KMS-11 (cell line): ENCODE measurements at regions not wholly inside any gene's neighbourhood (a gene's known extent, or its start where the extent isn't known, plus 50 kb on each side); places are given as distances from the start of the nearest gene placed in this dataset.

Experiments used
- H2AFZ ChIP-seq: fragments of 200-600 bp; sonication (generic); 2 replicates; pipeline ENCODE4 v1.6.1; 2016; ENCODE audit warnings: antibody characterized with exemption, mixed run types, low read depth
- H3K27ac ChIP-seq: fragments of 200-600 bp; sonication (generic); 2 replicates; pipeline ENCODE4 v1.6.1; 2016; ENCODE audit warnings: mild to moderate bottlenecking, mixed run types
- H3K27me3 ChIP-seq: fragments of 200-600 bp; sonication (generic); 2 replicates; pipeline ENCODE4 v1.6.1; 2017; ENCODE audit warnings: mild to moderate bottlenecking, low read depth, mixed run types, moderate library complexity; ENCODE audit not compliant: insufficient read depth
- H3K36me3 ChIP-seq: fragments of 200-600 bp; sonication (generic); 2 replicates; pipeline ENCODE4 v1.6.1; 2017; ENCODE audit warnings: mild to moderate bottlenecking, mixed run types; ENCODE audit not compliant: insufficient read depth
- H3K4me1 ChIP-seq: fragments of 200-600 bp; sonication (generic); 2 replicates; pipeline ENCODE4 v1.6.1; 2016; ENCODE audit warnings: mild to moderate bottlenecking, low read depth, mixed run types; ENCODE audit not compliant: poor library complexity, severe bottlenecking
- H3K4me2 ChIP-seq: fragments of 200-600 bp; sonication (generic); 2 replicates; pipeline ENCODE4 v1.7.0; 2016; ENCODE audit warnings: mild to moderate bottlenecking, mixed run types
- H3K4me3 ChIP-seq: fragments of 200-600 bp; sonication (generic); IDR thresholded peaks from 2 replicates; pipeline ENCODE4 v1.6.1; 2017; ENCODE audit warnings: low read depth, low read length, mixed read lengths; ENCODE audit not compliant: insufficient read depth
- H3K79me2 ChIP-seq: fragments of 200-600 bp; sonication (generic); 2 replicates; pipeline ENCODE4 v1.6.1; 2016; ENCODE audit warnings: low read depth, mixed run types; ENCODE audit not compliant: insufficient read depth
- H3K9ac ChIP-seq: fragments of 200-600 bp; sonication (generic); 2 replicates; pipeline ENCODE4 v1.6.1; 2016; ENCODE audit warnings: mild to moderate bottlenecking, mixed run types
- H4K20me1 ChIP-seq: fragments of 200-600 bp; sonication (generic); 2 replicates; pipeline ENCODE4 v1.6.1; 2016; ENCODE audit warnings: mild to moderate bottlenecking, mixed run types; ENCODE audit not compliant: insufficient read depth
- CTCF ChIP-seq: fragments of 200-600 bp; sonication (generic); conservative IDR thresholded peaks from 2 replicates; pipeline ENCODE4 v1.6.1; 2017; ENCODE audit warnings: low read depth, mild to moderate bottlenecking, antibody characterized with exemption, low read length, moderate library complexity, mixed read lengths

- Histone ChIP-seq H3K9ac (no peak overlapping the region), H3K4me3 (no peak overlapping the region), H3K79me2 (no peaks in the 10 kb centered on the region), H3K4me2 (no peak overlapping the region), H3K4me1 (no peaks in the 10 kb centered on the region), H3K27ac (no peak overlapping the region), H2AFZ (no peak overlapping the region), H4K20me1 (no peaks in the 10 kb centered on the region), H3K27me3 (no peaks in the 10 kb centered on the region), H3K36me3 (no peaks in the 10 kb centered on the region)
- no peak for TF ChIP-seq CTCF
Observed at GRCh38 chr3:64332459-64333350, 107.4 kb upstream of the PRICKLE2 start.

DNA sequence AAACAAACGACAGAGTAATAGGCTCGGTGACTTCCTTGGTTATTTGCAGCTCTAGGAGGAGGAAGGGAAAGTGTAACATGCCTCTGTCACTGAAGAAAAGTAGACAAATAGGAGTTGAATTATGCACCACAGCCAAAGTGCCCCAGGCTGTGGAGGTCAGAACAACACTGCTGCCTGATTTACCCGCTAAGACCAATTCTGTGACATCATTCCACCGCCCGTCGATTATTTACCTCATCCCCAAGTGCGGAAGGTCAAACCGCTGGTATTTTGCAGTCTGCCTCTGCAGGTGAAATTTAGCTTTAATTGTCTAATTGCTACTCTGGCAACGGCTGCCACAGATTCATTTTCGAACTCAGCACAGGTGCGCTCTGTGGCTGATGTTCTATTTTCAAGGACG is 106.3 kb upstream of the PRICKLE2 start:
- Histone ChIP-seq H3K27me3 (no peaks in the 10 kb centered on the region), H2AFZ (no peak overlapping the region), H3K9ac (no peak overlapping the region), H3K27ac (no peak overlapping the region), H3K4me1 (no peaks in the 10 kb centered on the region), H3K36me3 (no peaks in the 10 kb centered on the region), H4K20me1 (no peaks in the 10 kb centered on the region), H3K79me2 (no peaks in the 10 kb centered on the region), H3K4me2 (no peak overlapping the region), H3K4me3 (no peak overlapping the region)
- TF ChIP-seq CTCF, result no peak

- Histone ChIP-seq H3K27ac (no peak overlapping the region), H3K4me1 (no peaks in the 10 kb centered on the region), H3K9ac (no peak overlapping the region), H3K79me2 (no peaks in the 10 kb centered on the region), H3K4me2 (no peak overlapping the region), H3K27me3 (no peaks in the 10 kb centered on the region), H3K36me3 (no peaks in the 10 kb centered on the region), H2AFZ (no peak overlapping the region), H4K20me1 (no peaks in the 10 kb centered on the region), H3K4me3 (no peak overlapping the region)
- no peak for TF ChIP-seq CTCF
Observed at GRCh38 chr3:64329037-64329436, 103.8 kb upstream of the PRICKLE2 start.

GRCh38 chr3:64327100-64327804 is 102.0 kb upstream of the PRICKLE2 start:
- Histone ChIP-seq H3K9ac (no peak overlapping the region), H3K4me2 (no peak overlapping the region), H3K4me1 (no peaks in the 10 kb centered on the region), H3K79me2 (no peaks in the 10 kb centered on the region), H3K27me3 (no peaks in the 10 kb centered on the region), H3K36me3 (no peaks in the 10 kb centered on the region), H2AFZ (no peak overlapping the region), H3K4me3 (no peak overlapping the region), H4K20me1 (no peaks in the 10 kb centered on the region), H3K27ac (no peak overlapping the region)
- TF ChIP-seq CTCF, result no peak
